Skeletal muscle tissue (tissue), 3 donors: ENCODE measurements at regions not wholly inside any gene's neighbourhood (a gene's known extent, or its start where the extent isn't known, plus 50 kb on each side); places are given as distances from the start of the nearest gene placed in this dataset.
"Not testable (repeated sequence)": the region's sequence is repeated elsewhere in the genome, so short reads cannot be mapped to it uniquely, and the experiment has no call there.

Experiments
- H3K27ac ChIP-seq: one replicate; pipeline ENCODE4 v1.7.0; 2013; ENCODE audit warnings: mild to moderate bottlenecking, low read depth, low read length, inconsistent platforms
- H3K27me3 ChIP-seq, 3 donors: one replicate each; pipeline ENCODE4 v1.7.0; 2013; ENCODE audit warnings: low read length in 3 of 3; ENCODE audit not compliant: control insufficient read depth in 3 of 3, insufficient read depth in 3 of 3
- H3K36me3 ChIP-seq, 3 donors: one replicate each; pipeline ENCODE4 v1.7.0; 2013; ENCODE audit warnings: low read length in 3 of 3; ENCODE audit not compliant: control insufficient read depth in 3 of 3, insufficient read depth in 3 of 3
- H3K4me1 ChIP-seq, 3 donors: one replicate each; pipeline ENCODE4 v1.7.0; 2013; ENCODE audit warnings: low read length in 3 of 3, mild to moderate bottlenecking in 3 of 3; ENCODE audit not compliant: control insufficient read depth in 3 of 3, insufficient read depth in 3 of 3
- H3K4me3 ChIP-seq, 3 donors: one replicate each; pipeline ENCODE4 v1.7.0; 2013; ENCODE audit warnings: low read length in 3 of 3
- H3K9ac ChIP-seq, 3 donors: one replicate each; pipeline ENCODE4 v1.7.0; 2013; ENCODE audit warnings: low read length in 3 of 3, mild to moderate bottlenecking in 3 of 3, moderate library complexity in 2 of 3, low read depth in 1 of 3
- H3K9me3 ChIP-seq, 3 donors: one replicate each; pipeline ENCODE4 v1.7.0; 2013; ENCODE audit warnings: low read length in 3 of 3; ENCODE audit not compliant: control insufficient read depth in 3 of 3
- donor health status: Osteomylitis.

DNA sequence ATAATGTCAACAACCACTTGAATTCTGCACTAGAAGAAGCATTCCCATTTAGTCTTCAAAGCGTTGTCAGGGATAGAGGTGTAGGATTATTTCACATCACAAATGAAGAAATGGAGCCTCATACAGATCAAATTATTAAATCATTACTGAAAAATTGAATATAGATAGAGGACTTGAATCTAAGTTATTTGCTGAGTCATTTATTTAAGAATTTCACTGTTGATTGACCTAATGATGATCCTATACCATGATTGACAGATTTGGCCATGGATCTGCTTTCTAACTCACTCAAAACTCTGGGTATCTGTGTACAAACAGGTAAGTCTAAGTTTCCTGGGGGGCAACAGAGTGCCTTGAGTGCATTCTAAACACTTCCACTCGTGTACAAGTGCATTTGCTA is 215.9 kb downstream of the BTBD3 start:
- no peak overlapping the region for H3K4me3 ChIP-seq
- H3K9me3 ChIP-seq, result no peaks in the 10 kb centered on the region
- no peak overlapping the region for H3K9ac ChIP-seq
- no peaks in the 10 kb centered on the region for H3K27me3 ChIP-seq
- no peak overlapping the region for H3K27ac ChIP-seq
- no peaks in the 10 kb centered on the region for H3K4me1 ChIP-seq
- H3K36me3 ChIP-seq, result no peaks in the 10 kb centered on the region

DNA sequence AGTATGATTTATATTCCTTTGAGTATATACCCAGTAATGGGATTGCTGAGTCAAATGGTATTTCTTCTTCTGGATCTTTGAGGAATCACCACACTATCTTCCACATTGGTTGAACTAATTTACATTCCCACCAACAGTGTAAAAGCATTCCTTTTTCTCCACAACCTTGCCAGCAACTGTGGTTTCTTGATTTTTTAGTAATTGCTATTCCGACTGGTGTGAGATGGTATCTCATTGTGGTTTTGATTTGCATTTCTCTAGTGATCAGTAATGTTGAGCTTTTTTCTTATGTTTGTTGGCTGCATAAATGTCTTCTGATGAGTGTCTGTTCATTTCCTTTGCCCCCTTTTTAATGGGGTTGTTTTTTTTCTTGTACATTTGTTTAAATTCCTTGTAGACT is 228.3 kb downstream of the BTBD3 start:
- not testable (repeated sequence) for H3K4me3 ChIP-seq, H3K27me3 ChIP-seq, H3K9ac ChIP-seq, H3K36me3 ChIP-seq, H3K4me1 ChIP-seq, H3K9me3 ChIP-seq, H3K27ac ChIP-seq

DNA sequence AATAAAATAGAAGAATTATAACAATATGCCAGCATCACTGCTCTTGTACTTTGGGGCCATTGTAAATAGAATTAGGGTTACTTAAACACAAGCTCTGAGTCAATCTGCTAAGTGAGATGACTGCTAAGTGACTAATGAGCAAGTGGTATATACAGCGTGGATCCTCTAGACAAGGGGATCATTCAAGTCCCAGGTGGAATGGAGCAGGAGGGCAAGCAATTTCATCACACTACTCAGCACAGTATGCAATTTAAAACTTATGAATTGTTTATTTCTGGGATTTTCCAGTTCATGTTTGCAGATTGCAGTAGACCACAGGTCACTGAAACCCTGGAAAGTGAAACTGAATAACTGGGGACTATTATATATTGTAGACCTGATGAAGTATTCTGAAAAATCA is 235.3 kb downstream of the BTBD3 start:
- no peaks in the 10 kb centered on the region for H3K9me3 ChIP-seq
- H3K4me1 ChIP-seq, result no peaks in the 10 kb centered on the region
- H3K27ac ChIP-seq, result no peak overlapping the region
- H3K9ac ChIP-seq, result no peak overlapping the region
- no peak overlapping the region for H3K4me3 ChIP-seq
- H3K27me3 ChIP-seq, result no peaks in the 10 kb centered on the region
- no peaks in the 10 kb centered on the region for H3K36me3 ChIP-seq

DNA sequence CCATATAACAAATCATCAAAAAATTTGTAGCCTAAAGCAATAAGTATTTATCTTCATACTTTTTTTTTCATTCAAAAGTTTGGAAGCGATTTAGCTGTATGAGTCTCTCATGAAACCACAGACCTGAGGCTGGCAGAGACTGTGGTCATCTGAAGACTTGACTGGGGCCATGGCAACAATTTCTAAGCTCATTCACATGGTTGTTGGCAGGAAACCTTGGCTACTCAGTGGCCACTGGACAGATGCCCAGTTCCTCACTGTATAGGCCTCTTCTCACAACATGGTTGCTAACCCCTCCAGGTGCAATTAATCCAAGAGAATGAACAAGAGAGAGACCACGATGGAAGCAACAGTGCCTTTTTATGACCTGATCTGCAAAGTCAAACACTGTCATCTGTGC is 235.9 kb downstream of the BTBD3 start:
- Histone ChIP-seq H3K27me3 (no peaks in the 10 kb centered on the region), H3K9ac (no peak overlapping the region), H3K9me3 (no peaks in the 10 kb centered on the region), H3K4me3 (no peak overlapping the region), H3K36me3 (no peaks in the 10 kb centered on the region), H3K27ac (no peak overlapping the region), H3K4me1 (no peaks in the 10 kb centered on the region)

DNA sequence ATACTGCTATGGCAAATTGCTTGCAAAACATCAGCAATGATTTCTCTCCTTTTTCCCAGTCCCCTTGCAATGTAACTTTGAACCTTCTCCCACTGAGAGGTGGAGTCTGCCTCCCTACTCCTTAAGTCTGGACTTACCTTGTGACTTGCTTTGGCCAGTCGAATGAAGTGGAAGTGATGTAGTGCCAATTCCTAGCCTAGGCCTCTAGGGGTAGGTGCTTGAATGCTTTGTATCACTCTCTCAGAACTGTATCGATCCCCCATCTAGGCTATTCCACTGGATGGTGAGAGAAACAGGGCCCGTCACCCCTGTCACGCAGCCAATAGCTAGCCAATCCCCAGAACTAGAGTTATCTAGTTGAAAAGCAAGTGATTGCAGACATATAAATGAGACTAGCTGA is 238.6 kb downstream of the BTBD3 start:
- H3K27ac ChIP-seq, result no peak overlapping the region
- no peaks in the 10 kb centered on the region for H3K27me3 ChIP-seq
- H3K9ac ChIP-seq, result no peak overlapping the region
- no peaks in the 10 kb centered on the region for H3K4me1 ChIP-seq
- H3K36me3 ChIP-seq, result no peaks in the 10 kb centered on the region
- no peak overlapping the region for H3K4me3 ChIP-seq
- no peaks in the 10 kb centered on the region for H3K9me3 ChIP-seq

DNA sequence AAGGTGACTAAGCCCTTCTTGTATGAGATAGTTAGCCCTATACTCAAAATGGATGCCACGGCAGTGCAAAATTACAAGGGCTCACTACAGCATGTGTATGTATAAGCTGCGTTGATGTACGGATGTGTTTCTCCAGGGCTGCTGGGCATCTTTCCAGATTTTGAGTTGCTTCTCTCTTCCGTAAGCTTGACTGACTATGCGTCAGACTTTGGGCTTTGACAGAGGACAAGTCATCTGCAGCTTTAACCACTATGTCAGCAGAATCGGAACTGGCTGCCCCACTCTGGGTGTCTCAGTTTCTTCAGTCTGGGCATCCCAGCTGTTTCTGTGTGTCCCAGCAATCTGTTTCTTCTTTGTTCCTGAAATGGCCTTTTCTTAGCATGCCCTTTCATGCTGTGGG is 241.6 kb downstream of the BTBD3 start:
- no peaks in the 10 kb centered on the region for H3K36me3 ChIP-seq
- H3K4me3 ChIP-seq, result no peak overlapping the region
- no peaks in the 10 kb centered on the region for H3K9me3 ChIP-seq
- no peak overlapping the region for H3K27ac ChIP-seq
- H3K4me1 ChIP-seq, result no peaks in the 10 kb centered on the region
- no peaks in the 10 kb centered on the region for H3K27me3 ChIP-seq
- H3K9ac ChIP-seq, result no peak overlapping the region

DNA sequence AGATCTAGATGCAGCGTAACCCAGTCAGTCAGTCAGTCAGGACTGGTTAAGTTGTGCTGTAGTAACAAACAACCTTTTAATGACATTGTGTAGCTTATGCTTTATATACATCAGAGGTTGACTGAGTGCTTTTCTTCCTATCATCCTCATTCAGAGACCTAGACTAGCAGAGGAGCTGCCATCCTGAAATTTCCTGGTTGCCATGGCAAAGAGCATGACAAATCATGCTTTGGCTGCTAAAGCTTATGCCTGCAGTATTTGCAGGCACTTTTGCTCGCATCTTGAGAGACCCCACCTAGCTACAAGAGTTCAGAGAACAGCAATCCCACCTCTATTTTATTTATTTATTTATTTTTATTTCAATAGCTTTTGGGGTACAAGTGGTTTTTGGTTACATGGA is 244.0 kb downstream of the BTBD3 start:
- Histone ChIP-seq H3K4me3 (no peak overlapping the region), H3K4me1 (no peaks in the 10 kb centered on the region), H3K27me3 (no peaks in the 10 kb centered on the region), H3K27ac (no peak overlapping the region), H3K9me3 (no peaks in the 10 kb centered on the region), H3K9ac (no peak overlapping the region), H3K36me3 (no peaks in the 10 kb centered on the region)

DNA sequence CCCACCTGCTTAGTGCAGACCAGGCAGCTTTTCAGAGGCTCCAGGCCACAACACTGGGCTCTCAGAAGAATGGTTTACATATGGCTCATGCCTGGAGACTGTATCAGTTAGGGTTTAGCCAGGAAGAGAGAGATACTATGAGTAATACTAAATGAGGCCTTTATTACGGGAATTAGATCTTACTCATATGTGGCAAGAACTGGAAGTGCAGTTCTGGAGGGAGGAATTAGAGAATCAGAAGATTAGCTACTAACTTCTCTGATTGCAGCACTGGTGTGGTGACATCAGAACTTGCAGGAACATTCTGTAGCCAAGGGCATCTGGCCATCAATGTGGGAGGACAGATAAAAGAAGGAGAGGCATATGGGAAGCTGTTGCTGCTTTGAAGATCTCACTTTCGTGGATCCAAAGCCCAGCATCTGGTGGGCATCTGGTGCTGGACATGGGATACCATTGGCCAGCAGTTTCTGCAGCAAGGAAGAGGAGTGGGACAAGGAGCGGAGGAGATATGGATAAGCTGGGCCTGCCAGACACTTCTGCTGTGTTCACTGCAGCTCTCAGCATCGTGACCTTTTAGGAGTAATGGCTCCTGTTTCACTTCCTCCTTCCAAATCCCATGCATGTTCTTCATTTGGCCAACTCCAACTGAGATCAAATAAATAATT is 248.5 kb downstream of the BTBD3 start:
- Histone ChIP-seq H3K4me3 (no peak overlapping the region), H3K27me3 (no peaks in the 10 kb centered on the region), H3K4me1 (no peaks in the 10 kb centered on the region), H3K9ac (no peak overlapping the region), H3K27ac (no peak overlapping the region), H3K9me3 (peaks cover 0 to 1% (median 0%) of the 10 kb centered on the region in 3 donors), H3K36me3 (no peaks in the 10 kb centered on the region)

DNA sequence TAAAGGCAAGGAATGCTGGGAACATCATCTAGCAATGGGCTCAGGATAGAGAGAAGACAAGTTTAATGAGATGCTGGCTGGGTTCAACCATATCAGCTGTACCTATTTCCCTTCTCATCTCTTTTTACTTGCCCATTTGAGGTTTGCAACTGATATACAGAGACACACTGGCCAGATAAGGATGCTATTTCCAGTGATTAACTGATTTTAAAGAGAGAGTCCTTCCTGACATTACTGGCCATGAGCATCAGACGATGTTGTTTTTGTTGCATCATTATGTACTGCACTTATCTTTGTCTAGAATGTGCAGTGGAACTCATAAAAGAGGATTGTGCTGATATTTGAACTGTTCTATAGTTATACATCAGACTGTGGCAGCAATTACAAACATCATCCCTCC is 252.7 kb downstream of the BTBD3 start:
- H3K27me3 ChIP-seq, result no peaks in the 10 kb centered on the region
- H3K27ac ChIP-seq, result no peak overlapping the region
- H3K9ac ChIP-seq, result no peak overlapping the region
- H3K9me3 ChIP-seq, result peaks cover 0 to 1% (median 0%) of the 10 kb centered on the region in 3 donors
- peaks cover 0 to 6% (median 0%) of the 10 kb centered on the region in 3 donors for H3K4me1 ChIP-seq
- H3K36me3 ChIP-seq, result no peaks in the 10 kb centered on the region
- no peak overlapping the region for H3K4me3 ChIP-seq

DNA sequence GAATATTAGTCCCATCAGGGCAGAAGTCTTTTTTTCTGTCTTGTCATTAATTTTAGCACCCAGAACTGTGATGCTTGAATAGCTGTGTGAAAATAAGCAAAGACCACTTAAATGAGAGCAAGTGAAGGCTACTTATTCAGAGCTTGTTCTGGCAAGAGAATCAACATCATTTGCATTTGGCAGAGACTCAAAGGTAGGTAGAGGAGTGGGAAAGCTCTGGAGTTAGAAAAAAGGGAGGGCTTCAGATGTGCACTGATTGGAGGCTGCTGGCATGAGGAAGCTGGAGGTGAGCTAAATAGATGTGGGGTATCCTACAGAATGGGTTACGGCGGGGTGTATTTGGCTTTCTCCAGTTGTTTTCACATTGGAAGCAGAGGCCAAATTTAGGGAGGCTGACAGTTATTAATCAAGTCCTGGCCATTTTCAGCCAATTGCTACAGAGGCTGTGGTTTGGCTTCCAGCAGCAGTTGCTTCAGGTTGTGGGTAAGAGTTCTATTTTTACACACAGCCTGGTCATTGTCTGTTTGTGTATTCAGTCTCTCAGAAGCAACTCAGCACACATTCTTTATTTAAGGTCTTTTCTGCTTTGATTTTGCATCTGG is 254.3 kb downstream of the BTBD3 start:
- no peaks in the 10 kb centered on the region for H3K27me3 ChIP-seq
- H3K36me3 ChIP-seq, result no peaks in the 10 kb centered on the region
- H3K9ac ChIP-seq, result no peak overlapping the region
- H3K4me3 ChIP-seq, result no peak overlapping the region
- peaks cover 0 to 6% (median 0%) of the 10 kb centered on the region in 3 donors for H3K4me1 ChIP-seq
- peaks cover 0 to 1% (median 0%) of the 10 kb centered on the region in 3 donors for H3K9me3 ChIP-seq
- peak overlapping the region; percentile 9 for H3K27ac ChIP-seq
